Stomach (tissue), 8 donors: ENCODE measurements at regions not wholly inside any gene's neighbourhood (a gene's known extent, or its start where the extent isn't known, plus 50 kb on each side); places are given as distances from the start of the nearest gene placed in this dataset.
A peak's percentile ranks its signal among the peaks of the same experiment; 100 is the strongest.

Experiments used
- DNase-seq, 2 donors: peaks; one replicate each; pipeline versions ENCODE4 v3.0.0 to v3.0.0-alpha.2; 2013 to 2019
- H3K27ac ChIP-seq, 5 donors: fragments of 200-600 bp in 4 of 5; sonication (generic) in 4 of 5; one replicate each; pipeline ENCODE4 v1.5.1; 2013 to 2019; ENCODE audit warnings: mild to moderate bottlenecking in 1 of 5, moderate library complexity in 1 of 5
- H3K27me3 ChIP-seq, 3 donors: fragments of 200-600 bp; sonication (generic); one replicate each; pipeline ENCODE4 v1.5.1; 2017 to 2019; ENCODE audit warnings: mixed run types in 1 of 3
- H3K36me3 ChIP-seq, 4 donors: fragments of 200-600 bp; sonication (generic); 1 replicate in 3 of 4; 2 replicates in 1 of 4; pipeline ENCODE4 v1.5.1; 2016 to 2019
- H3K4me1 ChIP-seq, 4 donors: fragments of 200-600 bp; sonication (generic); one replicate each; pipeline ENCODE4 v1.5.1; 2016 to 2019
- H3K4me3 ChIP-seq, 4 donors: fragments of 200-600 bp; sonication (generic) in 3 of 4; one replicate each; pipeline ENCODE4 v1.5.1; 2016 to 2019; ENCODE audit warnings: mild to moderate bottlenecking in 1 of 4
- H3K9me3 ChIP-seq, 4 donors: fragments of 200-600 bp; sonication (generic); one replicate each; pipeline ENCODE4 v1.5.1; 2016 to 2019
- EP300 ChIP-seq: sonication (generic); formaldehyde crosslinking; IDR thresholded peaks from one replicate; pipeline ENCODE4 v1.6.1; 2017; ENCODE audit warnings: antibody characterized with exemption
- POLR2A ChIP-seq, 4 donors: fragments of 450-650 bp; IDR thresholded peaks; one replicate each; pipeline ENCODE4 v1.6.1; 2016; ENCODE audit warnings: antibody characterized with exemption in 4 of 4, control low read depth in 2 of 4, mild to moderate bottlenecking in 1 of 4, moderate library complexity in 1 of 4
- POLR2AphosphoS5 ChIP-seq, 3 donors: sonication (generic); formaldehyde crosslinking; IDR thresholded peaks; one replicate each; pipeline ENCODE4 v1.6.1; 2016; ENCODE audit warnings: antibody characterized with exemption in 3 of 3
- WGBS, 5 donors: extraction: QIAGEN DNeasy Blood & Tissue Kit in 3 of 5; methylation state at CpG; one replicate each; pipeline versions ENCODE4 v1.1.5 to v1.1.7; 2013 to 2018; 5-methylcytosine and 5-hydroxymethylcytosine counted together
- intact Hi-C: fragments of 100-400 bp; cut with DNase I; formaldehyde crosslinking; loops from one replicate; pipeline ENCODE4 v1.15.1; 2023; ENCODE audit warnings: low total_unique reads
- TF ChIP-seq, protein P1 (sequence below), 7 experiments: fragments of 450-650 bp in 4 of 7; fragments of 200-600 bp in 3 of 7; sonication (generic) in 3 of 7; IDR thresholded peaks; one replicate each; pipeline ENCODE4 v1.5.1; 2016 to 2019; ENCODE audit warnings: antibody characterized with exemption in 7 of 7, control low read depth in 2 of 7, mild to moderate bottlenecking in 1 of 7
- donor health status: healthy with polysubstance abuse.
- donor health status: Bipolar disorder and iron deficiency.
- donor health status: healthy.

DNA sequence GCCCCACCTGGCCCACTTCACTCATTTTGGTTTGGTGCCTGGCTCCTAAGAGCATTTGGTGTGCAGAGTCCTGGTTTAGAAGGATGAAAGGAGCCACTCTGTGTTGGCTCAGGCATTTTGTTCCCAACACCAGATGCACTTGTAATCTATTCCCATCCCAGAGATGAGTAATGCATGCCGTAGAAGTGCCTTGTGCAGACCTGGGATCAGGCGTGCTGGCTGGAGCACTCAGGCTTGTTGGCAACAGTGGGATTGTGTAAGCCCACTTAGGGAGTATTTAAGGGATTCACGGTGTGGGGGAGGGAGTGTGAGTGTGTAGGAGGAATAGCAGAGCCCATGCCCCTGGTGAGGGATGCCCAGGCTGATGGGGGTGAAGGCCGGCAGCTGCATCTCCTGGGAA is 501.5 kb upstream of the TBX3 start:
- peaks cover 0 to 13% (median 0%) of the 10 kb centered on the region in 4 donors for H3K9me3 ChIP-seq
- H3K27me3 ChIP-seq = no peaks in the 10 kb centered on the region
- H3K4me3 ChIP-seq = no peak overlapping the region
- DNase-seq = no peak
- H3K4me1 ChIP-seq = no peaks in the 10 kb centered on the region
- H3K36me3 ChIP-seq = no peaks in the 10 kb centered on the region
- H3K27ac ChIP-seq = no peak overlapping the region
- intact Hi-C loops = no loop called here
- TF ChIP-seq, protein P1, sequence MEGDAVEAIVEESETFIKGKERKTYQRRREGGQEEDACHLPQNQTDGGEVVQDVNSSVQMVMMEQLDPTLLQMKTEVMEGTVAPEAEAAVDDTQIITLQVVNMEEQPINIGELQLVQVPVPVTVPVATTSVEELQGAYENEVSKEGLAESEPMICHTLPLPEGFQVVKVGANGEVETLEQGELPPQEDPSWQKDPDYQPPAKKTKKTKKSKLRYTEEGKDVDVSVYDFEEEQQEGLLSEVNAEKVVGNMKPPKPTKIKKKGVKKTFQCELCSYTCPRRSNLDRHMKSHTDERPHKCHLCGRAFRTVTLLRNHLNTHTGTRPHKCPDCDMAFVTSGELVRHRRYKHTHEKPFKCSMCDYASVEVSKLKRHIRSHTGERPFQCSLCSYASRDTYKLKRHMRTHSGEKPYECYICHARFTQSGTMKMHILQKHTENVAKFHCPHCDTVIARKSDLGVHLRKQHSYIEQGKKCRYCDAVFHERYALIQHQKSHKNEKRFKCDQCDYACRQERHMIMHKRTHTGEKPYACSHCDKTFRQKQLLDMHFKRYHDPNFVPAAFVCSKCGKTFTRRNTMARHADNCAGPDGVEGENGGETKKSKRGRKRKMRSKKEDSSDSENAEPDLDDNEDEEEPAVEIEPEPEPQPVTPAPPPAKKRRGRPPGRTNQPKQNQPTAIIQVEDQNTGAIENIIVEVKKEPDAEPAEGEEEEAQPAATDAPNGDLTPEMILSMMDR (IDR thresholded peaks at IDR 0.05) = no peak
- TF ChIP-seq POLR2AphosphoS5 (IDR thresholded peaks at IDR 0.05) (no peak), EP300 (no peak), POLR2A (IDR thresholded peaks at IDR 0.05) (no peak)
- 48 to 85% (median 73%) methylated on average over 4 of the region's 4 CpGs for WGBS, 5 donors

DNA sequence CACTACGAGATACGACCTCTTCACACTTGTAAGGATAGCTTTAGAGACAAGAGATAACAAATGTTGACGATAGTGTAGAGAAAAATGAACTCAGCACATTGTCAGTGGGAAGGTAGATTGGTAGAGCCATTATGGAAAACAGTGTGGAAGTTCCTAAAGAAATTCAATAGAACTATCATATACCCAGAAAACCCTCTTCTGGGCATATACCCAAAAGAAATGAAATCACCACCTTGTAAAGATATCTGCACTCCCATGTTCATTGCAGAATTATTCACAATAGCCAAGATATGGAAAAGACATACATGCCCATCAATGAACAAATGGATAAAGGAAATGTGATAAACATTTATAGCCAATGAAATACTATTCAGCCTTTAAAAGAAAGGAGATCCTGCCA is 499.8 kb upstream of the TBX3 start:
- no peaks in the 10 kb centered on the region for H3K4me1 ChIP-seq
- WGBS, 5 donors = 72 to 80% (median 75%) methylated on average over 3 of the region's 3 CpGs

GRCh38 chr12:115177899-115178298 is 493.9 kb upstream of the TBX3 start:
- no peak for DNase-seq
- Histone ChIP-seq H3K36me3 (no peaks in the 10 kb centered on the region), H3K27ac (no peak overlapping the region), H3K9me3 (no peaks in the 10 kb centered on the region), H3K4me1 (peaks cover 0 to 4% (median 0%) of the 10 kb centered on the region in 4 donors), H3K27me3 (no peaks in the 10 kb centered on the region), H3K4me3 (no peak overlapping the region)
- no peak for TF ChIP-seq EP300
- no peak for TF ChIP-seq POLR2AphosphoS5 (IDR thresholded peaks at IDR 0.05)
- TF ChIP-seq, protein P1 (IDR thresholded peaks at IDR 0.05) = no peak
- TF ChIP-seq POLR2A (IDR thresholded peaks at IDR 0.05) = no peak
- intact Hi-C loops = no loop called here
- WGBS, 5 donors = 94 to 97% (median 96%) methylated on average over 6 of the region's 6 CpGs

More for the DNA sequence above, 499.8 kb upstream of the TBX3 start:
- Histone ChIP-seq H3K27ac (no peak overlapping the region), H3K4me3 (no peak overlapping the region), H3K9me3 (peaks cover 0 to 13% (median 0%) of the 10 kb centered on the region in 4 donors), H3K36me3 (no peaks in the 10 kb centered on the region), H3K27me3 (no peaks in the 10 kb centered on the region)
- no peak for DNase-seq
- TF ChIP-seq POLR2AphosphoS5 (IDR thresholded peaks at IDR 0.05) = no peak
- intact Hi-C loops = no loop called here

- no peak overlapping the region for H3K4me3 ChIP-seq
- no peaks in the 10 kb centered on the region for H3K36me3 ChIP-seq
- intact Hi-C loops = no loop called here
- H3K9me3 ChIP-seq = no peaks in the 10 kb centered on the region
- no peak overlapping the region for H3K27ac ChIP-seq
- no peak for DNase-seq
- H3K4me1 ChIP-seq = peaks cover 0 to 4% (median 0%) of the 10 kb centered on the region in 4 donors
- TF ChIP-seq POLR2AphosphoS5 (IDR thresholded peaks at IDR 0.05) (no peak), EP300 (no peak), POLR2A (IDR thresholded peaks at IDR 0.05) (no peak)
- TF ChIP-seq, protein P1 (IDR thresholded peaks at IDR 0.05) = no peak
- 63 to 80% (median 72%) methylated on average over 3 of the region's 3 CpGs for WGBS, 5 donors
- H3K27me3 ChIP-seq = no peaks in the 10 kb centered on the region
Observed at GRCh38 chr12:115176741-115177400, 492.9 kb upstream of the TBX3 start.

GRCh38 chr12:115174920-115175319 is 490.9 kb upstream of the TBX3 start:
- Histone ChIP-seq H3K27me3 (no peaks in the 10 kb centered on the region), H3K27ac (no peak overlapping the region), H3K4me1 (peaks cover 0 to 4% (median 0%) of the 10 kb centered on the region in 4 donors), H3K9me3 (no peaks in the 10 kb centered on the region), H3K4me3 (no peak overlapping the region), H3K36me3 (no peaks in the 10 kb centered on the region)
- 67 to 84% (median 76%) methylated on average over 12 of the region's 12 CpGs for WGBS, 5 donors
- intact Hi-C loops = no loop called here
- peak in 1 of 2 donors; percentile 74 for DNase-seq
- TF ChIP-seq POLR2A (IDR thresholded peaks at IDR 0.05) (no peak), EP300 (no peak), POLR2AphosphoS5 (IDR thresholded peaks at IDR 0.05) (peak in 1 of 3 donors; percentile 9)
